ENCODE measurements at regions not wholly inside any gene's neighbourhood (a gene's known extent, or its start where the extent isn't known, plus 50 kb on each side); places are given as distances from the start of the nearest gene placed in this dataset.

- ChIA-PET CTCF (no interaction called here), POLR2A (interaction anchor here in 1 of 2 donors (0.5 kb wide), 1 partner anchor 40 kb away, joined by 5 read pairs; no protein-coding TSS in a partner anchor)
- no peaks in the 10 kb centered on the region for H3K36me3 Mint-ChIP-seq
- Histone ChIP-seq H3K27me3 (replicated peaks in 1 of 2; ENCODE audit: control insufficient read depth in 2 of 2, extremely low read depth in 1 of 2, insufficient read depth in 2 of 2, low read length in 1 of 2) (no peaks in the 10 kb centered on the region), H3K27ac (ENCODE audit: low read length) (no peak overlapping the region), H3K4me3 (ENCODE audit: control insufficient read depth in 1 of 2, extremely low read depth in 1 of 2, low read length in 1 of 2) (no peak overlapping the region), H3K36me3 (ENCODE audit: control insufficient read depth in 2 of 2, extremely low read depth in 1 of 2, insufficient read depth in 1 of 2, low read length in 1 of 2) (no peaks in the 10 kb centered on the region), H3K4me1 (ENCODE audit: control insufficient read depth in 1 of 2, extremely low read depth in 1 of 2, insufficient read depth in 2 of 2, low read length in 2 of 2) (no peaks in the 10 kb centered on the region), H3K9me3 (no peaks in the 10 kb centered on the region)
- no peak for DNase-seq
- no peak overlapping the region for H3K4me3 Mint-ChIP-seq
- H3K9me3 Mint-ChIP-seq, result peaks cover 0 to 4% (median 3%) of the 10 kb centered on the region in 3 donors
- ATAC-seq (replicated peaks in 1 of 4), result no peak
- H3K27ac Mint-ChIP-seq, result no peak overlapping the region
- no peaks in the 10 kb centered on the region for H3K4me1 Mint-ChIP-seq
- H3K27me3 Mint-ChIP-seq, result no peaks in the 10 kb centered on the region
- WGBS (ENCODE audit: insufficient coverage), result no CpG with 5 or more reads among the region's 7 CpGs
Measured at GRCh38 chr9:17083258-17083657, 51.6 kb upstream of the CNTLN start.

- no peaks in the 10 kb centered on the region for H3K4me1 Mint-ChIP-seq
- no peak overlapping the region for H3K4me3 Mint-ChIP-seq
- H3K27ac ChIP-seq (ENCODE audit: low read length), result no peak overlapping the region
- H3K9me3 ChIP-seq, result no peaks in the 10 kb centered on the region
- CTCF ChIA-PET, result no interaction called here
- POLR2A ChIA-PET, result interaction anchor here in 1 of 2 donors (0.5 kb wide), 1 partner anchor 39 kb away, joined by 5 read pairs; no protein-coding TSS in a partner anchor
- no peaks in the 10 kb centered on the region for H3K27me3 ChIP-seq (replicated peaks in 1 of 2; ENCODE audit: control insufficient read depth in 2 of 2, extremely low read depth in 1 of 2, insufficient read depth in 2 of 2, low read length in 1 of 2)
- H3K4me3 ChIP-seq (ENCODE audit: control insufficient read depth in 1 of 2, extremely low read depth in 1 of 2, low read length in 1 of 2), result no peak overlapping the region
- H3K36me3 ChIP-seq (ENCODE audit: control insufficient read depth in 2 of 2, extremely low read depth in 1 of 2, insufficient read depth in 1 of 2, low read length in 1 of 2), result no peaks in the 10 kb centered on the region
- no peaks in the 10 kb centered on the region for H3K36me3 Mint-ChIP-seq
- DNase-seq (no peak), ATAC-seq (replicated peaks in 1 of 4) (no peak)
- peaks cover 0 to 4% (median 3%) of the 10 kb centered on the region in 3 donors for H3K9me3 Mint-ChIP-seq
- H3K27ac Mint-ChIP-seq, result no peak overlapping the region
- WGBS (ENCODE audit: insufficient coverage), result no CpG with 5 or more reads among the region's 5 CpGs
- H3K27me3 Mint-ChIP-seq, result no peaks in the 10 kb centered on the region
- H3K4me1 ChIP-seq (ENCODE audit: control insufficient read depth in 1 of 2, extremely low read depth in 1 of 2, insufficient read depth in 2 of 2, low read length in 2 of 2), result no peaks in the 10 kb centered on the region
Measured at GRCh38 chr9:17082343-17083064, 52.3 kb upstream of the CNTLN start.

- WGBS (ENCODE audit: insufficient coverage), result no CpG with 5 or more reads among the region's 2 CpGs
- no peaks in the 10 kb centered on the region for H3K9me3 ChIP-seq
- Mint-ChIP-seq H3K9me3 (peaks cover 0 to 4% (median 3%) of the 10 kb centered on the region in 3 donors), H3K4me3 (no peak overlapping the region), H3K27ac (no peak overlapping the region), H3K36me3 (no peaks in the 10 kb centered on the region), H3K4me1 (no peaks in the 10 kb centered on the region), H3K27me3 (no peaks in the 10 kb centered on the region)
- no peaks in the 10 kb centered on the region for H3K27me3 ChIP-seq (replicated peaks in 1 of 2; ENCODE audit: control insufficient read depth in 2 of 2, extremely low read depth in 1 of 2, insufficient read depth in 2 of 2, low read length in 1 of 2)
- ATAC-seq (replicated peaks in 1 of 4) (no peak), DNase-seq (no peak)
- CTCF ChIA-PET, result no interaction called here
- POLR2A ChIA-PET, result no interaction called here
- no peaks in the 10 kb centered on the region for H3K4me1 ChIP-seq (ENCODE audit: control insufficient read depth in 1 of 2, extremely low read depth in 1 of 2, insufficient read depth in 2 of 2, low read length in 2 of 2)
- H3K36me3 ChIP-seq (ENCODE audit: control insufficient read depth in 2 of 2, extremely low read depth in 1 of 2, insufficient read depth in 1 of 2, low read length in 1 of 2), result no peaks in the 10 kb centered on the region
- H3K27ac ChIP-seq (ENCODE audit: low read length), result no peak overlapping the region
- no peak overlapping the region for H3K4me3 ChIP-seq (ENCODE audit: control insufficient read depth in 1 of 2, extremely low read depth in 1 of 2, low read length in 1 of 2)
Measured at GRCh38 chr9:17081814-17082213, 53.0 kb upstream of the CNTLN start.

GRCh38 chr9:17081351-17081750, 53.5 kb upstream of the CNTLN start:
- no peaks in the 10 kb centered on the region for H3K27me3 ChIP-seq (replicated peaks in 1 of 2; ENCODE audit: control insufficient read depth in 2 of 2, extremely low read depth in 1 of 2, insufficient read depth in 2 of 2, low read length in 1 of 2)
- no peaks in the 10 kb centered on the region for H3K4me1 ChIP-seq (ENCODE audit: control insufficient read depth in 1 of 2, extremely low read depth in 1 of 2, insufficient read depth in 2 of 2, low read length in 2 of 2)
- 76% methylated on average over 5 of the region's 8 CpGs for WGBS (ENCODE audit: insufficient coverage)
- H3K36me3 ChIP-seq (ENCODE audit: control insufficient read depth in 2 of 2, extremely low read depth in 1 of 2, insufficient read depth in 1 of 2, low read length in 1 of 2), result no peaks in the 10 kb centered on the region
- Mint-ChIP-seq H3K4me1 (no peaks in the 10 kb centered on the region), H3K9me3 (peaks cover 0 to 4% (median 3%) of the 10 kb centered on the region in 3 donors), H3K4me3 (no peak overlapping the region), H3K27ac (no peak overlapping the region), H3K27me3 (no peaks in the 10 kb centered on the region), H3K36me3 (no peaks in the 10 kb centered on the region)
- H3K27ac ChIP-seq (ENCODE audit: low read length), result no peak overlapping the region
- no peak overlapping the region for H3K4me3 ChIP-seq (ENCODE audit: control insufficient read depth in 1 of 2, extremely low read depth in 1 of 2, low read length in 1 of 2)
- DNase-seq (no peak), ATAC-seq (replicated peaks in 1 of 4) (no peak)
- no peaks in the 10 kb centered on the region for H3K9me3 ChIP-seq
- ChIA-PET POLR2A (no interaction called here), CTCF (no interaction called here)

GRCh38 chr9:17075758-17076485, 58.9 kb upstream of the CNTLN start:
- no CpG with 5 or more reads among the region's 3 CpGs for WGBS (ENCODE audit: insufficient coverage)
- Mint-ChIP-seq H3K9me3 (peaks cover 0 to 10% (median 4%) of the 10 kb centered on the region in 3 donors), H3K27ac (no peak overlapping the region), H3K4me3 (no peak overlapping the region), H3K27me3 (no peaks in the 10 kb centered on the region), H3K4me1 (no peaks in the 10 kb centered on the region), H3K36me3 (no peaks in the 10 kb centered on the region)
- no peaks in the 10 kb centered on the region for H3K27me3 ChIP-seq (replicated peaks in 1 of 2; ENCODE audit: control insufficient read depth in 2 of 2, extremely low read depth in 1 of 2, insufficient read depth in 2 of 2, low read length in 1 of 2)
- ChIA-PET CTCF (no interaction called here), POLR2A (no interaction called here)
- no peak overlapping the region for H3K27ac ChIP-seq (ENCODE audit: low read length)
- H3K9me3 ChIP-seq, result no peaks in the 10 kb centered on the region
- no peak overlapping the region for H3K4me3 ChIP-seq (ENCODE audit: control insufficient read depth in 1 of 2, extremely low read depth in 1 of 2, low read length in 1 of 2)
- no peaks in the 10 kb centered on the region for H3K36me3 ChIP-seq (ENCODE audit: control insufficient read depth in 2 of 2, extremely low read depth in 1 of 2, insufficient read depth in 1 of 2, low read length in 1 of 2)
- DNase-seq, result no peak
- ATAC-seq (replicated peaks in 1 of 4), result no peak
- no peaks in the 10 kb centered on the region for H3K4me1 ChIP-seq (ENCODE audit: control insufficient read depth in 1 of 2, extremely low read depth in 1 of 2, insufficient read depth in 2 of 2, low read length in 2 of 2)

GRCh38 chr9:17075146-17075757, 59.6 kb upstream of the CNTLN start:
- Mint-ChIP-seq H3K9me3 (peaks cover 0 to 8% (median 4%) of the 10 kb centered on the region in 3 donors), H3K4me1 (no peaks in the 10 kb centered on the region), H3K27ac (no peak overlapping the region), H3K4me3 (no peak overlapping the region), H3K27me3 (no peaks in the 10 kb centered on the region), H3K36me3 (no peaks in the 10 kb centered on the region)
- no peaks in the 10 kb centered on the region for H3K4me1 ChIP-seq (ENCODE audit: control insufficient read depth in 1 of 2, extremely low read depth in 1 of 2, insufficient read depth in 2 of 2, low read length in 2 of 2)
- H3K27me3 ChIP-seq (replicated peaks in 1 of 2; ENCODE audit: control insufficient read depth in 2 of 2, extremely low read depth in 1 of 2, insufficient read depth in 2 of 2, low read length in 1 of 2), result no peaks in the 10 kb centered on the region
- CTCF ChIA-PET, result no interaction called here
- no peaks in the 10 kb centered on the region for H3K9me3 ChIP-seq
- H3K36me3 ChIP-seq (ENCODE audit: control insufficient read depth in 2 of 2, extremely low read depth in 1 of 2, insufficient read depth in 1 of 2, low read length in 1 of 2), result no peaks in the 10 kb centered on the region
- no peak for ATAC-seq (replicated peaks in 1 of 4)
- WGBS (ENCODE audit: insufficient coverage), result 63% methylated on average over 2 of the region's 4 CpGs
- POLR2A ChIA-PET, result no interaction called here
- H3K4me3 ChIP-seq (ENCODE audit: control insufficient read depth in 1 of 2, extremely low read depth in 1 of 2, low read length in 1 of 2), result no peak overlapping the region
- no peak overlapping the region for H3K27ac ChIP-seq (ENCODE audit: low read length)
- no peak for DNase-seq
